GM12878 (cell line): ENCODE measurements at regions not wholly inside any gene's neighbourhood (a gene's known extent, or its start where the extent isn't known, plus 50 kb on each side); places are given as distances from the start of the nearest gene placed in this dataset.

Source experiments
- ATAC-seq: fragments of 200-7000 bp; cut with Tn5 transposase; 3 replicates; pipeline ENCODE4 v1.9.1; 2020; ENCODE audit warnings: mild to moderate bottlenecking, moderate library complexity
- BruUV-seq: library from RNA; stranded (reverse); fragments of 400-500 nt; replicated peaks from 2 replicates; lab custom pipeline; 2021; lab: Mats Ljungman, UMichigan
- CTCF ChIA-PET: fragments of 300-600 bp; sonication (Branson Sonifier 250); formaldehyde crosslinking; extraction: SDS; loops from one replicate; lab custom pipeline; 2021; ENCODE audit warnings: inconsistent platforms; lab: Yijun Ruan, JAX
- POLR2A ChIA-PET: fragments of 350-600 bp; formaldehyde crosslinking; extraction: SDS; loops from one replicate; lab custom pipeline; 2021; ENCODE audit warnings: inconsistent platforms; lab: Charles Lee
- RAD21 ChIA-PET: fragments of 300-600 bp; sonication (Branson Sonifier 250); formaldehyde crosslinking; loops from one replicate; lab custom pipeline; 2023; ENCODE audit warnings: antibody characterized with exemption; ENCODE audit not compliant: unreplicated experiment; lab: Charles Lee
- SMC1A ChIA-PET: fragments of 300-600 bp; sonication (Branson Sonifier 250); formaldehyde crosslinking; loops from one replicate; lab custom pipeline; 2023; ENCODE audit not compliant: unreplicated experiment, uncharacterized antibody; lab: Charles Lee
- DNase-seq: peaks from one replicate; pipeline ENCODE4 v3.0.0-alpha.2; 2011; ENCODE audit warnings: low read depth, low spot score
- FAIRE-seq: peaks from 3 replicates; lab custom pipeline; 2011; peaks lifted over from hg19 to GRCh38; lab: Jason Lieb, UNC
- H2AFZ ChIP-seq: 2 replicates; pipeline ENCODE4 v1.6.0; 2011; ENCODE audit warnings: low read depth, low read length, control low read depth; ENCODE audit not compliant: control insufficient read depth
- H3K27ac ChIP-seq: 2 replicates; pipeline ENCODE4 v1.5.1; 2011; ENCODE audit warnings: control low read depth; ENCODE audit not compliant: control insufficient read depth, insufficient read depth
- H3K27me3 ChIP-seq, 2 experiments: replicated peaks in 1 of 2; 2 replicates each; pipeline versions ENCODE4 v1.6.0 to v1.6.1; 2011; ENCODE audit warnings: low read length in 1 of 2; ENCODE audit not compliant: control insufficient read depth in 2 of 2, insufficient read depth in 2 of 2
- H3K36me3 ChIP-seq, 2 experiments: 2 replicates each; pipeline ENCODE4 v1.5.1; 2011; ENCODE audit warnings: low read length in 1 of 2; ENCODE audit not compliant: control insufficient read depth in 2 of 2, insufficient read depth in 2 of 2
- H3K4me1 ChIP-seq: 2 replicates; pipeline ENCODE4 v1.6.1; 2011; ENCODE audit warnings: mild to moderate bottlenecking, low read length, moderate library complexity, mixed read lengths; ENCODE audit not compliant: control insufficient read depth, insufficient read depth
- H3K4me2 ChIP-seq: 2 replicates; pipeline ENCODE4 v1.6.0; 2011; ENCODE audit warnings: control low read depth; ENCODE audit not compliant: control insufficient read depth, insufficient read depth
- H3K4me3 ChIP-seq: fragments of 200-600 bp; sonication (generic); 2 replicates; pipeline ENCODE4 v1.5.1; 2016
- H3K79me2 ChIP-seq: 2 replicates; pipeline ENCODE4 v1.6.0; 2011; ENCODE audit warnings: low read length; ENCODE audit not compliant: control insufficient read depth, insufficient read depth
- H3K9ac ChIP-seq: 2 replicates; pipeline ENCODE4 v1.8.0; 2011; ENCODE audit warnings: low read length, control low read depth, mixed read lengths; ENCODE audit not compliant: control insufficient read depth, insufficient read depth
- H3K9me3 ChIP-seq: replicated peaks from 3 replicates; pipeline ENCODE4 v1.5.1; 2011; ENCODE audit warnings: mild to moderate bottlenecking, low read length; ENCODE audit not compliant: control insufficient read depth, insufficient read depth
- H4K20me1 ChIP-seq: 2 replicates; pipeline ENCODE4 v1.6.0; 2011; ENCODE audit not compliant: control insufficient read depth, insufficient read depth
- BCL11A ChIP-seq: IDR thresholded peaks from 2 replicates; pipeline ENCODE4 v1.6.1; 2011; ENCODE audit warnings: low read depth, low read length
- BMI1 ChIP-seq: fragments of 450-650 bp; IDR thresholded peaks from 2 replicates; pipeline ENCODE4 v1.6.1; 2016; ENCODE audit warnings: mild to moderate bottlenecking, moderate library complexity, borderline replicate concordance
- CBX5 ChIP-seq: sonication (generic); IDR thresholded peaks from 2 replicates; pipeline ENCODE4 v1.6.1; 2016; ENCODE audit warnings: low read depth, moderate library complexity, mild to moderate bottlenecking, inconsistent platforms
- E2F8 ChIP-seq: fragments of 450-650 bp; IDR thresholded peaks from 2 replicates; pipeline ENCODE4 v1.6.1; 2018; ENCODE audit warnings: mild to moderate bottlenecking, low read depth, moderate library complexity; ENCODE audit not compliant: partially characterized antibody
- FOS ChIP-seq: IDR thresholded peaks from 3 replicates; pipeline ENCODE4 v1.6.1; 2011; ENCODE audit warnings: borderline replicate concordance; ENCODE audit not compliant: insufficient read length; ENCODE audit errors: extremely low read depth
- IKZF2 ChIP-seq, 2 experiments: fragments of 450-650 bp; IDR thresholded peaks; 2 replicates each; pipeline ENCODE4 v1.6.1; 2017; ENCODE audit warnings: mild to moderate bottlenecking in 2 of 2, moderate library complexity in 2 of 2
- NFIC ChIP-seq: IDR thresholded peaks from 2 replicates; pipeline ENCODE4 v1.6.1; 2012; ENCODE audit warnings: low read depth, mild to moderate bottlenecking, inconsistent platforms, low read length, moderate library complexity
- NFXL1 ChIP-seq: fragments of 450-650 bp; IDR thresholded peaks from 2 replicates; pipeline ENCODE4 v1.6.1; 2017; ENCODE audit warnings: antibody characterized with exemption, mild to moderate bottlenecking, borderline replicate concordance
- NFYB ChIP-seq: IDR thresholded peaks from 2 replicates; pipeline ENCODE4 v1.6.1; 2011; ENCODE audit warnings: low read depth, mild to moderate bottlenecking, low read length, improper control_type of control experiment, moderate library complexity; ENCODE audit not compliant: insufficient read depth
- NRF1 ChIP-seq: conservative IDR thresholded peaks from 2 replicates; pipeline ENCODE4 v1.6.1; 2011; ENCODE audit warnings: mild to moderate bottlenecking, low read depth, low read length, improper control_type of control experiment
- RCOR1 ChIP-seq: conservative IDR thresholded peaks from 2 replicates; pipeline ENCODE4 v1.6.1; 2012; ENCODE audit warnings: low read depth, low read length, improper control_type of control experiment
- SIX5 ChIP-seq: IDR thresholded peaks from 2 replicates; pipeline ENCODE4 v1.6.1; 2011; ENCODE audit warnings: mild to moderate bottlenecking, low read depth, low read length, moderate library complexity; ENCODE audit not compliant: severe bottlenecking
- SMAD1 ChIP-seq: fragments of 450-650 bp; IDR thresholded peaks from 2 replicates; pipeline ENCODE4 v1.6.1; 2018; ENCODE audit warnings: mild to moderate bottlenecking, low read depth; ENCODE audit not compliant: partially characterized antibody
- SMARCA5 ChIP-seq: fragments of 450-650 bp; IDR thresholded peaks from 2 replicates; pipeline ENCODE4 v1.6.1; 2017; ENCODE audit warnings: mild to moderate bottlenecking
- SREBF1 ChIP-seq: IDR thresholded peaks from 2 replicates; pipeline ENCODE4 v1.6.1; 2012; ENCODE audit warnings: mild to moderate bottlenecking, low read length
- TBL1XR1 ChIP-seq: IDR thresholded peaks from 2 replicates; pipeline ENCODE4 v1.6.1; 2012; ENCODE audit warnings: low read depth, low read length, improper control_type of control experiment
- ZZZ3 ChIP-seq: IDR thresholded peaks from 2 replicates; pipeline ENCODE4 v1.6.1; 2011; ENCODE audit warnings: low read depth; ENCODE audit not compliant: control insufficient read depth, insufficient read length
- WGBS: methylation state at CpG from one replicate; pipeline ENCODE4 v1.1.6; 2016; ENCODE audit warnings: low lambda C conversion rate; ENCODE audit not compliant: insufficient replicate concordance, insufficient coverage; ENCODE audit errors: missing lambda C conversion rate; 5-methylcytosine and 5-hydroxymethylcytosine counted together
- in situ Hi-C: fragments of 300-500 bp; cut with MboI; formaldehyde crosslinking; loops from 9 replicates; pipeline ENCODE4 v1.14.3; 2018; ENCODE audit warnings: mixed read lengths
- intact Hi-C: fragments of 100-400 bp; cut with micrococcal nuclease; formaldehyde crosslinking; loops from one replicate; pipeline ENCODE4 v1.14.2; 2022; ENCODE audit not compliant: unreplicated experiment
- TF ChIP-seq, protein P1 (sequence below): IDR thresholded peaks from 2 replicates; pipeline ENCODE4 v1.6.1; 2011; ENCODE audit warnings: low read depth, low read length, improper control_type of control experiment, borderline replicate concordance
- TF ChIP-seq, protein P2 (sequence below): fragments of 450-650 bp; IDR thresholded peaks from 2 replicates; pipeline ENCODE4 v1.6.1; 2014; ENCODE audit warnings: mild to moderate bottlenecking

- FAIRE-seq, result no peak
- no peak for TF ChIP-seq RCOR1
- no peak for TF ChIP-seq NFXL1
- TF ChIP-seq NFIC, result no peak
- TF ChIP-seq IKZF2 (IDR thresholded peaks at IDR 0.05), result no peak
- TF ChIP-seq FOS, result no peak
- no peak for TF ChIP-seq TBL1XR1
- no peak for TF ChIP-seq BCL11A
- no peak for TF ChIP-seq CBX5
- no peak for TF ChIP-seq SREBF1
- TF ChIP-seq SMARCA5, result no peak
- TF ChIP-seq NFYB, result no peak
- no peak for TF ChIP-seq E2F8
- no peak for TF ChIP-seq SIX5
- TF ChIP-seq NRF1, result no peak
- TF ChIP-seq ZZZ3, result no peak
- TF ChIP-seq SMAD1, result no peak
- TF ChIP-seq, protein P1, sequence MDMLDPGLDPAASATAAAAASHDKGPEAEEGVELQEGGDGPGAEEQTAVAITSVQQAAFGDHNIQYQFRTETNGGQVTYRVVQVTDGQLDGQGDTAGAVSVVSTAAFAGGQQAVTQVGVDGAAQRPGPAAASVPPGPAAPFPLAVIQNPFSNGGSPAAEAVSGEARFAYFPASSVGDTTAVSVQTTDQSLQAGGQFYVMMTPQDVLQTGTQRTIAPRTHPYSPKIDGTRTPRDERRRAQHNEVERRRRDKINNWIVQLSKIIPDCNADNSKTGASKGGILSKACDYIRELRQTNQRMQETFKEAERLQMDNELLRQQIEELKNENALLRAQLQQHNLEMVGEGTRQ, result no peak
- TF ChIP-seq, protein P2, sequence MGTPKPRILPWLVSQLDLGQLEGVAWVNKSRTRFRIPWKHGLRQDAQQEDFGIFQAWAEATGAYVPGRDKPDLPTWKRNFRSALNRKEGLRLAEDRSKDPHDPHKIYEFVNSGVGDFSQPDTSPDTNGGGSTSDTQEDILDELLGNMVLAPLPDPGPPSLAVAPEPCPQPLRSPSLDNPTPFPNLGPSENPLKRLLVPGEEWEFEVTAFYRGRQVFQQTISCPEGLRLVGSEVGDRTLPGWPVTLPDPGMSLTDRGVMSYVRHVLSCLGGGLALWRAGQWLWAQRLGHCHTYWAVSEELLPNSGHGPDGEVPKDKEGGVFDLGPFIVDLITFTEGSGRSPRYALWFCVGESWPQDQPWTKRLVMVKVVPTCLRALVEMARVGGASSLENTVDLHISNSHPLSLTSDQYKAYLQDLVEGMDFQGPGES, result no peak
- TF ChIP-seq BMI1, result no peak
Measured at GRCh38 chr17:63308272-63308671, 137.8 kb downstream of the CYB561 start.

More at GRCh38 chr17:63308272-63308671, 137.8 kb downstream of the CYB561 start:
- H3K4me3 ChIP-seq, result no peak overlapping the region
- 86% methylated on average over 1 of the region's 1 CpG for WGBS
- DNase-seq (no peak), ATAC-seq (no peak)
- in situ Hi-C loops, result no loop called here
- H3K9me3 ChIP-seq, result no peaks in the 10 kb centered on the region
- H3K4me2 ChIP-seq, result no peak overlapping the region
- H3K9ac ChIP-seq, result no peak overlapping the region
- POLR2A ChIA-PET, result no interaction called here
- H2AFZ ChIP-seq, result no peak overlapping the region
- no peaks in the 10 kb centered on the region for H4K20me1 ChIP-seq
- H3K36me3 ChIP-seq, result no peaks in the 10 kb centered on the region
- no peak overlapping the region for H3K27ac ChIP-seq
- SMC1A ChIA-PET, result interaction anchor here (0.9 kb wide), 1 partner anchor 10 kb away, joined by 3 read pairs; no protein-coding TSS in a partner anchor
- H3K4me1 ChIP-seq, result no peaks in the 10 kb centered on the region
- H3K27me3 ChIP-seq, result no peaks in the 10 kb centered on the region
- BruUV-seq, result no TSS peak
- H3K79me2 ChIP-seq, result no peaks in the 10 kb centered on the region
- CTCF ChIA-PET, result no interaction called here
- intact Hi-C loops, result no loop called here
- RAD21 ChIA-PET, result no interaction called here
